ENCODE measurements at regions not wholly inside any gene's neighbourhood (a gene's known extent, or its start where the extent isn't known, plus 50 kb on each side); places are given as distances from the start of the nearest gene placed in this dataset.

DNA sequence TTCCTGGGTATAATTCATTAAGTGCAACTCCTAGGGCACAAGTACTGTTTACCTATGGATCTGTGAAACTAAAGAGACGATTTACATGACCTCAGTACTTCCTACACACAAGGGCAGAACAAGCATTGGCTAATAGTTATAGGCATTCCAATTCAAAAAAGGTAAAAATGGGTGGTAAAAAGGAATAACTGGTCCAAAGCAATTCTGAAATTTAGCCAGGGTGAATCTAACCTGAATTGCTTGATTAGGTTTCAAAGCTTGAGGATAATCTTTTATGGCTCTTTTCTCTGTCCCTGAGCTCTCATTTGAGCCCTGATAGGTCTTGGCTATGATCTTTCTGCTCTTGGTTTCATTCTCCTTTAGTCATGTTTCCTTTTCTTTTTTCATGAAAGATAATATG, 52.3 kb upstream of the CALCR start:
- FAIRE-seq = no peak
- TF ChIP-seq CBX2 (IDR thresholded peaks at IDR 0.05; ENCODE audit: borderline replicate concordance, low read depth) (no peak), BHLHE40 (IDR thresholded peaks at IDR 0.05; ENCODE audit: low read depth, low read length) (no peak), MAFK (IDR thresholded peaks at IDR 0.05; ENCODE audit: partially characterized antibody) (no peak), PHF8 (IDR thresholded peaks at IDR 0.05; ENCODE audit: borderline replicate concordance, low read depth) (no peak), CHD2 (IDR thresholded peaks at IDR 0.05; ENCODE audit: low read length, partially characterized antibody) (no peak), RAD21 (conservative IDR thresholded peaks at IDR 0.05 in 1 of 2, IDR thresholded peaks at IDR 0.05 in 1 of 2) (no peak), JUNB (IDR thresholded peaks at IDR 0.05) (no peak), CHD4 (IDR thresholded peaks at IDR 0.05; ENCODE audit: borderline replicate concordance) (no peak), FOSL2 (IDR thresholded peaks at IDR 0.05) (no peak), FOSL2 (CRISPR knock-in tag; IDR thresholded peaks at IDR 0.05) (no peak), HOXB13 (CRISPR knock-in tag; IDR thresholded peaks at IDR 0.05; ENCODE audit: low read depth) (no peak), GATA3 (IDR thresholded peaks at IDR 0.05; ENCODE audit: borderline replicate concordance) (no peak), POLR2AphosphoS2 (conservative IDR thresholded peaks at IDR 0.05; ENCODE audit: low read length) (no peak)
- TF ChIP-seq, protein P1, sequence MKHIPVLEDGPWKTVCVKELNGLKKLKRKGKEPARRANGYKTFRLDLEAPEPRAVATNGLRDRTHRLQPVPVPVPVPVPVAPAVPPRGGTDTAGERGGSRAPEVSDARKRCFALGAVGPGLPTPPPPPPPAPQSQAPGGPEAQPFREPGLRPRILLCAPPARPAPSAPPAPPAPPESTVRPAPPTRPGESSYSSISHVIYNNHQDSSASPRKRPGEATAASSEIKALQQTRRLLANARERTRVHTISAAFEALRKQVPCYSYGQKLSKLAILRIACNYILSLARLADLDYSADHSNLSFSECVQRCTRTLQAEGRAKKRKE (CRISPR knock-in tag; IDR thresholded peaks at IDR 0.05; ENCODE audit: low read depth) = no peak
- TF ChIP-seq, protein P2, sequence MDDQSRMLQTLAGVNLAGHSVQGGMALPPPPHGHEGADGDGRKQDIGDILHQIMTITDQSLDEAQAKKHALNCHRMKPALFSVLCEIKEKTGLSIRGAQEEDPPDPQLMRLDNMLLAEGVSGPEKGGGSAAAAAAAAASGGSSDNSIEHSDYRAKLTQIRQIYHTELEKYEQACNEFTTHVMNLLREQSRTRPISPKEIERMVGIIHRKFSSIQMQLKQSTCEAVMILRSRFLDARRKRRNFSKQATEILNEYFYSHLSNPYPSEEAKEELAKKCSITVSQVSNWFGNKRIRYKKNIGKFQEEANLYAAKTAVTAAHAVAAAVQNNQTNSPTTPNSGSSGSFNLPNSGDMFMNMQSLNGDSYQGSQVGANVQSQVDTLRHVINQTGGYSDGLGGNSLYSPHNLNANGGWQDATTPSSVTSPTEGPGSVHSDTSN (IDR thresholded peaks at IDR 0.05) = no peak
- TF ChIP-seq, protein P3, sequence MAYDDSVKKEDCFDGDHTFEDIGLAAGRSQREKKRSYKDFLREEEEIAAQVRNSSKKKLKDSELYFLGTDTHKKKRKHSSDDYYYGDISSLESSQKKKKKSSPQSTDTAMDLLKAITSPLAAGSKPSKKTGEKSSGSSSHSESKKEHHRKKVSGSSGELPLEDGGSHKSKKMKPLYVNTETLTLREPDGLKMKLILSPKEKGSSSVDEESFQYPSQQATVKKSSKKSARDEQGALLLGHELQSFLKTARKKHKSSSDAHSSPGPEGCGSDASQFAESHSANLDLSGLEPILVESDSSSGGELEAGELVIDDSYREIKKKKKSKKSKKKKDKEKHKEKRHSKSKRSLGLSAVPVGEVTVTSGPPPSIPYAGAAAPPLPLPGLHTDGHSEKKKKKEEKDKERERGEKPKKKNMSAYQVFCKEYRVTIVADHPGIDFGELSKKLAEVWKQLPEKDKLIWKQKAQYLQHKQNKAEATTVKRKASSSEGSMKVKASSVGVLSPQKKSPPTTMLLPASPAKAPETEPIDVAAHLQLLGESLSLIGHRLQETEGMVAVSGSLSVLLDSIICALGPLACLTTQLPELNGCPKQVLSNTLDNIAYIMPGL (CRISPR knock-in tag; IDR thresholded peaks at IDR 0.05; ENCODE audit: borderline replicate concordance) = no peak
- Histone ChIP-seq H3K27ac (no peak overlapping the region), H3K9me3 (peaks cover 11% of the 10 kb centered on the region; the same call in 2 of the 3 replicates), H3K4me2 (no peak overlapping the region), H3K4me1 (0 out of 3 replicates have a peak, but pooled peaks cover 3% of the 10 kb centered on the region), H3K4me3 (no peak overlapping the region)
- ChIA-PET CTCF (interaction anchor here (0.6 kb wide), 1 partner anchor 89 kb away, joined by 3 read pairs; no protein-coding TSS in a partner anchor), POLR2A (no interaction called here)
- WGBS (ENCODE audit: missing lambda C conversion rate) = 0% methylated on average over 1 of the region's 1 CpG
- DNase-seq (ENCODE audit: low read depth in 1 of 2, low spot score in 1 of 2) = no peak
- no peak for ATAC-seq

Small RNA genes lying in the stretch of these regions (small RNA-seq; reads per million reads assigned to genes)
- gene AC002075.2 = 0 reads per million in 6 experiments
- gene MIR4652 = 0 reads per million in 6 experiments

Data from A549 (cell line).